H1 (cell line): ENCODE measurements at regions not wholly inside any gene's neighbourhood (a gene's known extent, or its start where the extent isn't known, plus 50 kb on each side); places are given as distances from the start of the nearest gene placed in this dataset.

ENCODE experiments used
- GABPA ChIP-seq: IDR thresholded peaks from 2 replicates; pipeline ENCODE4 v1.6.1; 2011; ENCODE audit warnings: mild to moderate bottlenecking, low read length, moderate library complexity, borderline replicate concordance; ENCODE audit not compliant: insufficient read depth
- KDM1A ChIP-seq: fragments of 200-600, 300-600 bp; sonication (generic); IDR thresholded peaks from 2 replicates; pipeline ENCODE4 v1.7.1; 2016; ENCODE audit warnings: mild to moderate bottlenecking, low read length, borderline replicate concordance
- POU5F1 ChIP-seq: IDR thresholded peaks from 2 replicates; pipeline ENCODE4 v1.6.1; 2011; ENCODE audit warnings: low read depth, mild to moderate bottlenecking, low read length, moderate library complexity

DNA sequence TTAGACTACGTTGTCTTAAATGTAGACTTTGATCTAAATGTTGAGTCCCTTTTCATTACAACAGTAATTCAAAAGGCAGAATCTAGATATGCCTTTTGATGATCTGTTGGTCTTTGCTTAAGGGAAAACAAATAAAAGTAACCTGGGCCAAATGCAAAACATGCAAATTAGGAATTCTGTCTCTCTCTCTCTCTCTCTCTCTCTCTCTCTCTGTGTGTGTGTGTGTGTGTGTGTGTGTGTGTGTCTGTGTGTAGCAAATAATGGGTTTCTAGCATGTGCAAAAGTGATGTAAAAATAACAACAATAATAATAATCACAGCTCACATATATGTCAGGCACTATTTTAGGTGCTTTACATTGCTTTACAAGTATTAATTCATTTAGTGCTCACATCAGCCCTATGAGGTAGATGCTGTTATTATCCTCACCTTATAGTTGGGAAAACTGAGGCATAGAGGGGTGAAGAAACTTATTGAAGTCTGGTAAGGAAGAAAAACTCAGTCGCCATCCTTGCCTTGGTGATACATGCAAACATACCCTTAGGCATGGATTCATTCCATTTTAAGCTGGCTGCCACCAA is 160.3 kb upstream of the ZNF217 start (continued):
- TF ChIP-seq GABPA: no peak
- no peak for TF ChIP-seq KDM1A
- TF ChIP-seq POU5F1: 0 out of 2 replicates have a peak, but pooled peaks have one; percentile 34
